Hepatocyte (in vitro differentiated cells): ENCODE measurements at regions not wholly inside any gene's neighbourhood (a gene's known extent, or its start where the extent isn't known, plus 50 kb on each side); places are given as distances from the start of the nearest gene placed in this dataset.

Experiments used
- EZH2 ChIP-seq: fragments of 200-600 bp; sonication (generic); IDR thresholded peaks from 2 replicates; pipeline ENCODE4 v1.6.1; 2016; ENCODE audit warnings: antibody characterized with exemption, mild to moderate bottlenecking, borderline replicate concordance
- TF ChIP-seq, protein P1 (sequence below): fragments of 200-600 bp; sonication (generic); IDR thresholded peaks from 2 replicates; pipeline ENCODE4 v1.5.1; 2016; ENCODE audit warnings: antibody characterized with exemption, mild to moderate bottlenecking; ENCODE audit not compliant: poor library complexity

DNA sequence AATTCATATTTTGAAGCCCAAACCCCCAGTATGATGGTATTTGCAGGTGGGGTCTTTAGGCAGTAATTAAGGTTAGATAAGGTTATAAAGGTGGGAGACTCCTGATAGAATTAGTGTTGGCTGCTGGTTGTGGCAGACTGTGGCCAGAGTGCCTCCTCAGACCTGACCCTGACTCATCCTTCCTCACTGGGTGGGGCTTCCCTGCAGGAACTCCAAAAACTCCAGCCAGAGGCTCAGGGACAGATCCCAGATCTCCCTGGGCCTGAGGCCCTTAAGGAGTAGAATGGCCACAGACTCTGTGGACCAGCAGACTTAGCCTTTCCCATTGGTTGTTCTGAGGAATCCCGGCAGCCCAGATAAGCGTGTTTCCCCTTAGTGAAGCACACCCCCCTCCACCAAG, 463.0 kb upstream of the CPEB2 start:
- TF ChIP-seq, protein P1, sequence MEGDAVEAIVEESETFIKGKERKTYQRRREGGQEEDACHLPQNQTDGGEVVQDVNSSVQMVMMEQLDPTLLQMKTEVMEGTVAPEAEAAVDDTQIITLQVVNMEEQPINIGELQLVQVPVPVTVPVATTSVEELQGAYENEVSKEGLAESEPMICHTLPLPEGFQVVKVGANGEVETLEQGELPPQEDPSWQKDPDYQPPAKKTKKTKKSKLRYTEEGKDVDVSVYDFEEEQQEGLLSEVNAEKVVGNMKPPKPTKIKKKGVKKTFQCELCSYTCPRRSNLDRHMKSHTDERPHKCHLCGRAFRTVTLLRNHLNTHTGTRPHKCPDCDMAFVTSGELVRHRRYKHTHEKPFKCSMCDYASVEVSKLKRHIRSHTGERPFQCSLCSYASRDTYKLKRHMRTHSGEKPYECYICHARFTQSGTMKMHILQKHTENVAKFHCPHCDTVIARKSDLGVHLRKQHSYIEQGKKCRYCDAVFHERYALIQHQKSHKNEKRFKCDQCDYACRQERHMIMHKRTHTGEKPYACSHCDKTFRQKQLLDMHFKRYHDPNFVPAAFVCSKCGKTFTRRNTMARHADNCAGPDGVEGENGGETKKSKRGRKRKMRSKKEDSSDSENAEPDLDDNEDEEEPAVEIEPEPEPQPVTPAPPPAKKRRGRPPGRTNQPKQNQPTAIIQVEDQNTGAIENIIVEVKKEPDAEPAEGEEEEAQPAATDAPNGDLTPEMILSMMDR, result no peak
- no peak for TF ChIP-seq EZH2
